GM13977 (cell line): ENCODE measurements at regions not wholly inside any gene's neighbourhood (a gene's known extent, or its start where the extent isn't known, plus 50 kb on each side); places are given as distances from the start of the nearest gene placed in this dataset.

Experiments used
- DNase-seq: peaks from one replicate; pipeline ENCODE4 v3.0.0; 2012; ENCODE audit warnings: low spot score
- in situ Hi-C: fragments of 300-500 bp; cut with MboI; formaldehyde crosslinking; loops from one replicate; pipeline ENCODE4 v1.12.0; 2022; ENCODE audit warnings: low sequenced_read_pairs, low pct_unique_long_range_greater_than_20kb, mixed read lengths, inconsistent platforms; ENCODE audit not compliant: unreplicated experiment
- TF ChIP-seq, protein P1 (sequence below): IDR thresholded peaks from 2 replicates; pipeline ENCODE4 v1.5.1; 2012; ENCODE audit warnings: mild to moderate bottlenecking, control low read depth; ENCODE audit not compliant: insufficient read depth; ENCODE audit errors: extremely low read depth, missing control alignments

DNA sequence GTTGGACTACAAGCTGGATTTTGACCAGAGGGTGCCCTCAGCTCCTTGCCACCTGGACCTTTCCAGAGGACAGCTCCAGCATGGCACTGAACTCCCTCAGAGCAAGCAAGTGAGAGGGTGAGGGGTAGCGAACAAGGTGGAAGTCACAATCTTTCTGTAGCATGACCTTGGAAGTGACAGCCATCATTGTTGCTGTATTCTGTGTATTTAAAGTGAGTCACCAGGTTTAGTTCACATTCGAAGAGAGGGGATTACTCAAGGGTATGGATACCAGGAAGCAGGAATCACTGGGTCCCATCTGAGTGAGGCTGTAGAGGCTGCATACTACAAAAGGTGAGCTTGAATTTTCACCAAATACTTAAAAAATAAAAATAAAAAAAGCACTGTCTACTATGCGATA, 280.0 kb upstream of the SPTLC3 start:
- in situ Hi-C loops = no loop called here
- TF ChIP-seq, protein P1, sequence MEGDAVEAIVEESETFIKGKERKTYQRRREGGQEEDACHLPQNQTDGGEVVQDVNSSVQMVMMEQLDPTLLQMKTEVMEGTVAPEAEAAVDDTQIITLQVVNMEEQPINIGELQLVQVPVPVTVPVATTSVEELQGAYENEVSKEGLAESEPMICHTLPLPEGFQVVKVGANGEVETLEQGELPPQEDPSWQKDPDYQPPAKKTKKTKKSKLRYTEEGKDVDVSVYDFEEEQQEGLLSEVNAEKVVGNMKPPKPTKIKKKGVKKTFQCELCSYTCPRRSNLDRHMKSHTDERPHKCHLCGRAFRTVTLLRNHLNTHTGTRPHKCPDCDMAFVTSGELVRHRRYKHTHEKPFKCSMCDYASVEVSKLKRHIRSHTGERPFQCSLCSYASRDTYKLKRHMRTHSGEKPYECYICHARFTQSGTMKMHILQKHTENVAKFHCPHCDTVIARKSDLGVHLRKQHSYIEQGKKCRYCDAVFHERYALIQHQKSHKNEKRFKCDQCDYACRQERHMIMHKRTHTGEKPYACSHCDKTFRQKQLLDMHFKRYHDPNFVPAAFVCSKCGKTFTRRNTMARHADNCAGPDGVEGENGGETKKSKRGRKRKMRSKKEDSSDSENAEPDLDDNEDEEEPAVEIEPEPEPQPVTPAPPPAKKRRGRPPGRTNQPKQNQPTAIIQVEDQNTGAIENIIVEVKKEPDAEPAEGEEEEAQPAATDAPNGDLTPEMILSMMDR = no peak
- no peak for DNase-seq

DNA sequence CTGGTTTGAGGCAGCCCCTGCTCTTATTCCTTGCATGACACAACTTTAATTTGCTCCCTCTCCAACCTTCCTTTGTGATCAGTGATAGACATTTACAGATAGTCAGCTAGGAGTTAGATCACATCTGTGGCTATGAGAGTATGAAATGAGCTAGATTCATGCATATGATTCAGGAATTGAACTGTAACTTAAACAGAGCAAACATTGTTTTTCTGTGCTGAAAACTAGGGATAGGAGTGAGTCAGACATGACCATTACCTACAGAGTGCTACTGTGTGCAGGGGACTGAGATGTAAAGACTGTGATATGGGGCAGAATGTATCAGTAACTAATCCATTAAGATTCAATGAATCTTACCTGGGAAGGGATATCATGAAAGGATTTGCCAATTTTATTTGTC, 279.4 kb upstream of the SPTLC3 start:
- in situ Hi-C loops = no loop called here
- TF ChIP-seq, protein P1 = no peak
- DNase-seq = no peak

DNA sequence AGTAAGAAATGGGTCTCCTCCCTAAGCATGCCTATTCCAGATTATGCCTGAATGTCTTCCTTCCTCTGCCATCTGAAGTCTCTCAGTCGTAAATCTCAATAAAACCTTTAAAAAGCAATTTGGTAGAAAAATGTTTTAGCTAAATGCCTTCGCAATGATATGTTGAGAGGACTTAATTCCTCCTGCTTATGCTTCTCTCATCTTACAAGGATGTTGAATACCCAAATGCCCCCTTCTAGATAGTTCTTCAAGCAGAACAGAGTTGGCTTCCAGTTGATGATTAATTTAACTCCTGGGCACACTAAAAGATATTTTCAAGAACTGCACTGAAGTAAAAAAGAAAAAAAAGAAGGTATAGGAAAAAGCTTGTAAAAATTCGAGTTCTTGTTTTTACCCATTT, 275.0 kb upstream of the SPTLC3 start:
- no peak for DNase-seq
- TF ChIP-seq, protein P1 = no peak
- in situ Hi-C loops = no loop called here

DNA sequence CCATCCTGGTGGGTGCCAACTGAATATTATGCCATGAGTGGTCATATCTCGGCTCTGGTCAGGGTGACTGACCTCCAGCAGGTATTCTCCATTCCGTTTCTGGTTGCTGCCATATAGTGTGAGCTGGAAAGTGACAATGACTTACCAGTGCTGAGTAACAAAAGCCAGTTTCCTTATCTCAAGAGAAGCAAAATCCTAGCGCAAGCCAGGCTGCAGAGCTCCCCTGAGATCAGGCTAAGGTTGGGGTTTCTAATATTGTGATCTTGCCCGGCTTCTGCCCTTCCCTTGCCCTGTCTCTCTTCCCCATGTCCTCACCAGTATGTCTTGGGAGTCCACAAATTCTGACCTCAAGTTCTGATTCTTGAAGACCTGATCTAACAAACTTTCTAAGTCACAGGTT, 271.3 kb upstream of the SPTLC3 start:
- TF ChIP-seq, protein P1 = no peak
- no peak for DNase-seq
- in situ Hi-C loops = no loop called here

DNA sequence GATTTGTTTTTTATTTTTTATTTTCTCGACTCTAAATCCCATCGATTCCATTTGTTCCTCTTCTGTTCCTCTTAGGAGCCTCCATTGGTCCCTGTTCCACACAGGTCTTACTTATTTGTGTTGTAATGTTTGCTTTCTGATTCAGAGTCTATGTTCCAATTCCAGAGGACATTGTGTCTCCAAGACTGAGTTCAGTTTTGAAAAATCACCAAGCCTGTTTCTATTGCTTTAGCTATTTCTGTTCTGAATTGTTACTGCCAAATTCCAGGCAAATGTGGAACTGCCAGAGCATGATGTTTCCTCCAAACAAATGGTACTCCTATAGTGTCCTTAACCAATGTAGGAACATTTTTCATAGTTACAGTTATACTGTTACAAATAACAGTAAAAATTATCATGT, 270.9 kb upstream of the SPTLC3 start:
- in situ Hi-C loops = no loop called here
- TF ChIP-seq, protein P1 = no peak
- DNase-seq = no peak

DNA sequence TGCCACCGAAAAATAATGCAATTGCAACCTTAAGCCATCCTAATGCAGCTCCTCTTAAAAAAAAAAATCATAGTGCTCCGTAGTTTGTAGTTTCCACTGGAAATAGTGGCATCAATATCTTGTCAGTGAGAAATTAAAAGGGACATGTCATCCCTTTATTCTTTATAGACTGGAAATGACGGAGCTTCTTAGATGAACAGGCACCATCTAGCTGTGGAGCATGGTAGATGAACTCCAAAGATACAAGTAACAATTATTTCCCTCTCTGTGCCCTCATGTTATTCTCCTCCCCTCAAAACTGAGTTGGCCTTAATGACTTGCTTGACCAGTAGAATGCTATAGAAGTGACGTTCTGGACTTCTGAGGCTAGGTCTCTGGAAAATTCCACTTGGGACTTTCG, 268.1 kb upstream of the SPTLC3 start:
- TF ChIP-seq, protein P1 = no peak
- DNase-seq = no peak
- in situ Hi-C loops = no loop called here

DNA sequence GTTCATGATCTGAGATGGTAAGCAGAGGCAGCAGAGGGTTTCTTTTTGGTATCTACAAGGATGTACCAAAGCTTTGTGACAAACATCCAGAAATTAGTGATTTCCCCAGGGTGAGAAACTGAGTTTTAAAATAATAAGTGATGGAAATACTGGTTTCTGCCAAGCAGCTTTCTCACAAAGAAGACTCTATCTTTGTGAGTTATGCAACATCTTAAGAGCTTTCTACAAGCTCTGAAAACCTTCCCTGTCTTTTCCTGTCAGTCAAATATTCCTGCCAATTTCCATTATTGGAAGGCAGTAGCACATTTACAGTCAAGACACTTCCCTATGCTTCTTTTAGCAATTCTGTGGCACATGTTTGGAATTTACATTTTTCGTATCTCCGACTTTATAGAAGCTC, 264.7 kb upstream of the SPTLC3 start:
- in situ Hi-C loops = no loop called here
- DNase-seq = no peak
- TF ChIP-seq, protein P1 = no peak
